ENCODE measurements at regions not wholly inside any gene's neighbourhood (a gene's known extent, or its start where the extent isn't known, plus 50 kb on each side); places are given as distances from the start of the nearest gene placed in this dataset.

DNA sequence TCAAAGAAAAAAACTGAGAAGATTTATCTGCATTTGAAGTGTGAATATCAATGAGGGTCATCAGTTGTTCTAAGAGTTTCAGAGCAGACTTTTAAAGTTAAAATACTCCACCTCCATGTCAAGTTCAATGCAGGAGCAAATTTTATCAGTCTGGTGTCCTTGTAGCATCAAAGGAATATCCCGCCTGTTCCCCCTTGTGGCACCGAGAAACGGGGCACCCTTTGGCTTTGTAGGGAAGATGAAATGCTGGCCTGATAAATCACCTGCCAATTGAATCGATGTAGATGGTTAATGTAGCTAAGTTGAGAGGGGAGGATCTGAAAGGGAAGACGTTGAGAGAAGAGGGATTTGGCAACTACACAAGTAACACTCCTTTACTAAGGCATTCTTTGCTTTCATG, 714.5 kb downstream of the EFNA5 start:
- no peak overlapping the region for H3K27ac Mint-ChIP-seq (ENCODE audit: unreplicated experiment)

DNA sequence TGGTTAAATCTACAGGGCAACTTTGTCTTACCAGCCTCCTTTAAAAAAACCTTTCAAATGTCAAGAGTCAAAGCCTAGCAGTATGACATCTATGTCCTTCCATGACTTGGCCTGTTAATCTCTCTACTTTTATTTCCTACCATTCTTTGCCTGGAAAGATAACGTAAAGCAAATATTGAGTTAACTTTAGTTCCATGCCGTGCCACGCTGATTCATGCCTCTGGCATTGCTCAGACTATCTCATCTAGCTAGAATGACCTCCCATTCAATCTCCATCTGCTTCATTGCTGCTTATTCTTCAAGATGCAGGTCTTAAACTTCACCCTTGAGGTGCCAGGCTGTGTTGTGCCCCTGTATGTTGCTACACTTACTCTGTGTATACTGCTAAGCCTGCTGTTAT, 729.8 kb downstream of the EFNA5 start:
- Mint-ChIP-seq H3K9me3 (ENCODE audit: unreplicated experiment) (no peaks in the 10 kb centered on the region), H3K27me3 (ENCODE audit: unreplicated experiment) (no peaks in the 10 kb centered on the region), H3K36me3 (ENCODE audit: low read depth, unreplicated experiment) (no peaks in the 10 kb centered on the region), H3K4me1 (ENCODE audit: unreplicated experiment) (no peaks in the 10 kb centered on the region), H3K27ac (ENCODE audit: unreplicated experiment) (no peak overlapping the region), H3K4me3 (ENCODE audit: unreplicated experiment) (no peak overlapping the region)
- DNase-seq (ENCODE audit: low spot score) = no peak
- TF ChIP-seq, protein P1, sequence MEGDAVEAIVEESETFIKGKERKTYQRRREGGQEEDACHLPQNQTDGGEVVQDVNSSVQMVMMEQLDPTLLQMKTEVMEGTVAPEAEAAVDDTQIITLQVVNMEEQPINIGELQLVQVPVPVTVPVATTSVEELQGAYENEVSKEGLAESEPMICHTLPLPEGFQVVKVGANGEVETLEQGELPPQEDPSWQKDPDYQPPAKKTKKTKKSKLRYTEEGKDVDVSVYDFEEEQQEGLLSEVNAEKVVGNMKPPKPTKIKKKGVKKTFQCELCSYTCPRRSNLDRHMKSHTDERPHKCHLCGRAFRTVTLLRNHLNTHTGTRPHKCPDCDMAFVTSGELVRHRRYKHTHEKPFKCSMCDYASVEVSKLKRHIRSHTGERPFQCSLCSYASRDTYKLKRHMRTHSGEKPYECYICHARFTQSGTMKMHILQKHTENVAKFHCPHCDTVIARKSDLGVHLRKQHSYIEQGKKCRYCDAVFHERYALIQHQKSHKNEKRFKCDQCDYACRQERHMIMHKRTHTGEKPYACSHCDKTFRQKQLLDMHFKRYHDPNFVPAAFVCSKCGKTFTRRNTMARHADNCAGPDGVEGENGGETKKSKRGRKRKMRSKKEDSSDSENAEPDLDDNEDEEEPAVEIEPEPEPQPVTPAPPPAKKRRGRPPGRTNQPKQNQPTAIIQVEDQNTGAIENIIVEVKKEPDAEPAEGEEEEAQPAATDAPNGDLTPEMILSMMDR (IDR thresholded peaks at IDR 0.05; ENCODE audit: unreplicated experiment) = no peak

More for the DNA sequence above, 714.5 kb downstream of the EFNA5 start:
- TF ChIP-seq, protein P1 (IDR thresholded peaks at IDR 0.05; ENCODE audit: unreplicated experiment) = no peak
- Mint-ChIP-seq H3K27me3 (ENCODE audit: unreplicated experiment) (no peaks in the 10 kb centered on the region), H3K4me1 (ENCODE audit: unreplicated experiment) (no peaks in the 10 kb centered on the region), H3K9me3 (ENCODE audit: unreplicated experiment) (no peaks in the 10 kb centered on the region), H3K36me3 (ENCODE audit: low read depth, unreplicated experiment) (no peaks in the 10 kb centered on the region), H3K4me3 (ENCODE audit: unreplicated experiment) (no peak overlapping the region)
- no peak for DNase-seq (ENCODE audit: low spot score)

- no peak overlapping the region for H3K27ac Mint-ChIP-seq (ENCODE audit: unreplicated experiment)
- no peaks in the 10 kb centered on the region for H3K4me1 Mint-ChIP-seq (ENCODE audit: unreplicated experiment)
- H3K9me3 Mint-ChIP-seq (ENCODE audit: unreplicated experiment) = no peaks in the 10 kb centered on the region
- H3K4me3 Mint-ChIP-seq (ENCODE audit: unreplicated experiment) = no peak overlapping the region
- H3K36me3 Mint-ChIP-seq (ENCODE audit: low read depth, unreplicated experiment) = no peaks in the 10 kb centered on the region
- no peak for DNase-seq (ENCODE audit: low spot score)
- H3K27me3 Mint-ChIP-seq (ENCODE audit: unreplicated experiment) = no peaks in the 10 kb centered on the region
- TF ChIP-seq, protein P1 (IDR thresholded peaks at IDR 0.05; ENCODE audit: unreplicated experiment) = no peak
These were observed 730.4 kb downstream of the EFNA5 start for GRCh38 chr5:106940301-106940846.

GRCh38 chr5:106923409-106923808, 747.3 kb downstream of the EFNA5 start:
- H3K27me3 Mint-ChIP-seq (ENCODE audit: unreplicated experiment) = no peaks in the 10 kb centered on the region
- DNase-seq (ENCODE audit: low spot score) = no peak
- no peak overlapping the region for H3K4me3 Mint-ChIP-seq (ENCODE audit: unreplicated experiment)
- H3K4me1 Mint-ChIP-seq (ENCODE audit: unreplicated experiment) = no peaks in the 10 kb centered on the region
- no peaks in the 10 kb centered on the region for H3K9me3 Mint-ChIP-seq (ENCODE audit: unreplicated experiment)
- no peak overlapping the region for H3K27ac Mint-ChIP-seq (ENCODE audit: unreplicated experiment)
- peaks cover 3% of the 10 kb centered on the region for H3K36me3 Mint-ChIP-seq (ENCODE audit: low read depth, unreplicated experiment)
- TF ChIP-seq, protein P1 (IDR thresholded peaks at IDR 0.05; ENCODE audit: unreplicated experiment) = no peak

- Mint-ChIP-seq H3K27ac (ENCODE audit: unreplicated experiment) (no peak overlapping the region), H3K36me3 (ENCODE audit: low read depth, unreplicated experiment) (peaks cover 3% of the 10 kb centered on the region), H3K9me3 (ENCODE audit: unreplicated experiment) (no peaks in the 10 kb centered on the region)
These were observed 749.2 kb downstream of the EFNA5 start for GRCh38 chr5:106921567-106921966.

More at GRCh38 chr5:106921567-106921966, 749.2 kb downstream of the EFNA5 start:
- TF ChIP-seq, protein P1 (IDR thresholded peaks at IDR 0.05; ENCODE audit: unreplicated experiment) = no peak
- DNase-seq (ENCODE audit: low spot score) = no peak
- H3K27me3 Mint-ChIP-seq (ENCODE audit: unreplicated experiment) = no peaks in the 10 kb centered on the region
- no peaks in the 10 kb centered on the region for H3K4me1 Mint-ChIP-seq (ENCODE audit: unreplicated experiment)
- H3K4me3 Mint-ChIP-seq (ENCODE audit: unreplicated experiment) = no peak overlapping the region

All from endothelial cell (in vitro differentiated cells).